ENCODE measurements at regions not wholly inside any gene's neighbourhood (a gene's known extent, or its start where the extent isn't known, plus 50 kb on each side); places are given as distances from the start of the nearest gene placed in this dataset.

DNA sequence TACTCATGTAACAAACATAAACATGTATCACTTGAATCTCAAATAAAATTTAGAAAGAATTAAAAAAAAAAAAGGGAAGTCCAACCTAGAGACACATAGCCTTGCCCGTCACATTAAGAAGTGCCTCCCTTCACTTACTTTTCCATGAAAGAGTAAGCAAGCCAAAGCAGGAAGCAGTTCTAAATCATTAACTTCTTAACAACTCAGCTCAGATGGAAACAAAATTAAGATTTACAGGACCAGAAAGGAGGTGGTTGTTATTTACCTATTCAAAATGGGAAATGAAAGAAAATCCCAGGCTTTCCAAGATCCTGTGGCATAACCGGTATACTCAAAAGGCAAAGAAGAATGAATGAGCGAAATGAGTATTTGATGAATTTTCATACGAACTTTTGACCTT is 258.6 kb upstream of the DCN start:
- in situ Hi-C loops (cut with MboI; ENCODE audit: low sequenced_read_pairs): no loop called here

GRCh38 chr12:91434081-91434480 is 251.5 kb upstream of the DCN start:
- in situ Hi-C loops (cut with MboI; ENCODE audit: low sequenced_read_pairs): no loop called here

GRCh38 chr12:91432755-91433154 is 250.1 kb upstream of the DCN start:
- in situ Hi-C loops (cut with MboI; ENCODE audit: low sequenced_read_pairs): no loop called here

DNA sequence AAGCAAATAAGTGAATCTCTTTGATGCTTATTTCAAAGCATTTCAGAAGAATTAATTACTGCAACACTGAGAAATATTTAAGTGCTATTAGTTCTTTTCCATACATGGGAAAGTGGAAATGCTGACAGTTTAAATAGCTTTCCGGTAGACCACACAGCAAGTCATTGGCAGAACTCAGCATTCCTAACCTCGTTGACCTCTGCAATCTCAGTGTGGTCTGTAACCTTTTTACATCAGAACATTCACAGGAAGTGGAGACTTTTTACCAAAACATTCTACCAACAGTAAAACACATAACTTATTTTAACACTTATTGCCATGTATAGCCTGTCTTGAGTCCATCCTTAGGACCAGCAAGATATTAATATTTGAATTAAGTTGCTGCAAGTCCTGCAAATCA is 249.5 kb upstream of the DCN start:
- in situ Hi-C loops (cut with MboI; ENCODE audit: low sequenced_read_pairs): no loop called here

DNA sequence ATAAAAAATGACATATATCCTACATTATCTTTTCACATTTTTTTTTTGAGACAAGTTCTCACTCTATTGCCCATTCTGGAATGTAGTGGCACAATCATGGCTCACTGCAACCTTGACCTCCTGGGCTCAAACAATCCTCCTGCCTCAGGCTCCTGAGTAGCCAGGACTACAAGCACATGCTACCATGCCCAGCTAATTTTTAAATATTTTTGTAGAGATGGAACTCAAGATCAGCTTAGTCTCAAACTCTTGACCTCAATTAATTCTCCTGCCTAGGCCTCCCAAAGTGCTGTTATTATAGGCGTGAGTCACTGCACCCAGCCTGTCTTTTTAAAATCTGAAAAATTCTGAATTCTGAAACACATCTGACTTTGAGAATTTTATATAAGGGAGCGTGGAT is 241.9 kb upstream of the DCN start:
- in situ Hi-C loops (cut with MboI; ENCODE audit: low sequenced_read_pairs): no loop called here

GRCh38 chr12:91423693-91424050 is 241.1 kb upstream of the DCN start:
- in situ Hi-C loops (cut with MboI; ENCODE audit: low sequenced_read_pairs): no loop called here

DNA sequence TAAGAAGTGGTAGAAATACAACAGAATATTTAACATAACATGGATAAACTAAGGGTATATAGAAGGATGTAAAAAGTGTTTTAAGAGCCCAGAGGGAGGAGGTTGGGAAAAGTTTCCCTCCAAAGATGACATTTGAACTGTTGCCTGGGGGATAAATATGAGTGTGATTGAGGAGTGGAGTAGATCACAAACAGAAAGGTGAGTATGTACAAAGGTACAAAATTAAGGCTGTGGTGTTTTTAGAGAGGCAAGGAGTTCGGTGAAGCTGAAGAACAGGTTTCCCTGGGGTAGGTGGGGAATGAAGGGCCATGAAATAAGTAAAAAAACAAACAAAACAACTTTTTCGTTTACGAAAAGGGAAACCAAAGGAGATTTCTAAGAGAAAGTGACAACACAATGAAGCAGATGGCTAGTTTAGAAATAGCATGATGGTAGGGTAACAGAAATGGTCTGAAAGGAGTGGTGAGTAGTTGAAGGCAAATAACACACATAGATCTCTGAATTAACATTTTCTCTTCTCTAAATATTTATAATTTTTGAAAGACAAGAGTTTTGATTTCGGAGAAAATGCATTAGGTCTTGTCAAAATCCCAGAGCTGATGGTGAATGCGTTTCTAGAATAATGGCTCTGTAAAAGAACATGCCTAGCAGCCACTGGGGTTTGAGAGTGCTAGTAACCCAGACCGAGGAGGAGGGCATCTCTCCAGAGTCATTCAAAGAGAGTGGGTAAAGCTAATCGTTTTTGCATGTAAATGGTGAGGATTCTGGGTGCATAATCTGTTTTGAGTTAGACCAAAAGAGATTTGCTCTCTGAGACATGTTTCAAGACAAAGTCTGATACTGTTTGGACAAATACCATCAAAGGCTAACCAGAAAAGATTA is 240.4 kb upstream of the DCN start:
- in situ Hi-C loops (cut with MboI; ENCODE audit: low sequenced_read_pairs): no loop called here

DNA sequence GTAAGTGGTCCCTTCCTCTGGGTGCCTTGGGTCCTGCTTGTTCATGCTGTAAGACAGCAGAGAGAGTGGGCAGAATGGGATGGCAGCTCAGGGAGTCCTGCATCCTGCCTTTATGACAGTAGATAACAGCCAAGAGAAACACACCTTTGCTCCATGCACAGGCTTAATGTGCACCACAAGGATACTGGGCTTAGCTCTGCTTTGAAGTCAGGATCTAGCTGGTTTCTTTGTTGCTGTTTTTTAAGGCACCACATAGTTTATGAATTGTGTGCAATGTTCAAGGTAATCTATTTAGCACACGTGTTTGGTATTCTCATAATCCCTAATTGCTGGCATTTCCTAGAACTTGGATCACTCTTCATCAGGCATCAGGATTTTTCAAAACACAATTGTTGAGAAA is 239.5 kb upstream of the DCN start:
- in situ Hi-C loops (cut with MboI; ENCODE audit: low sequenced_read_pairs): no loop called here

DNA sequence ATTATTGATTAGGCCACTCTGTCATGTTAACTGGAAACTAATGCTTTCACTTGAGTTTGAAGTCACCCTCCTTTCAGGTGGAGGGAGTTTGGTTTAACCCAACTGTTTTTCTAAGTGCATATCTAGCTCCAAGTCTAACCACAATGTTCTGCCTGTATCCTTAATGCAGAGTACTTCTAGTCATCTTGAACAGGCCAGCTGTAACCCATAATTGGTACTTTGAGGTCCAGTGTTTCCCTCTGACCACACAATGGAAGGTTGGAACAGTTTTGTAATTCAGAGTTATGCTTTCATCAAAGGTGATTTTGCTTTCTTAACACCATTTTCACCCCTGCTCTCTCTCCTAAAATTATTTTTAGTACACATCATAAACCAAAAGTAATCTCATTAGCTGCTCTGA is 237.2 kb upstream of the DCN start:
- in situ Hi-C loops (cut with MboI; ENCODE audit: low sequenced_read_pairs): no loop called here

DNA sequence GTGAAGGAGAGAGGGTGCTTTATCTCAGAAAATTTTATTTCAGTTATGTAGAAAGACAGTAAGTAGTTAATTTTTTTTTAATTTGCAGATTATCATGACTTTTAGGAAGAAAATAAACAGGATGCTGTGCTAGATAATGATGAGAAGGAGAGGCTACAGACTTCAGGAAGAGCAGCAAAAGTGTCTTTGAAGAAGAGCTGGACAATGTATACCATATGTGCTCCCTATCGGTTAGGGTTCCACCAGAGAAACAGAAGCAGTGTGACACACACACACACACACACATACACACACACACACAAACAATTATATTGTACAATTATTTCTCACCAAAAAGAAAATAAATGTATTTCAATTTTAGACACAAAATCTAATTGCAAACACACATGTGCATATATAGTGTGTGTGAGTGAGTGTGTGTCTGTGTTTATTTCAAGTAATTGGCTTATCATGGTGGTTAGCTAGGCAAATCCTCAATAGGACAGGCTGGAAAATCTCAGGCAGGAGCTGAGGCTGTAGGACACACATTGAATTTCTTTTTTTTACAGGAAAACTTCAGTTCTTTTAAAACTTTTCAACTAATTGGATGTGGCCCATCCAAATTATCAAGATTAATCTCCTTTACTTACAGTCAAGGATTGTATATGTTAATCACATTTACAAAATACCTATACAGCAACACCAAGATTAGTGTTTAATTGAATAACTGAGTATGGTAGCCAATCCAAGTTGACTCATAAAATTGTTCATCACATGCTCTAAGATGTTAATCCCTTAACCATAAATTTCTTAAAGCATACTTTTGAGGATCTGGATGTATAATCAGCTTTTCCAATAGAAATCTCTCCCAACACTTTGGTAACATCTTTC is 235.8 kb upstream of the DCN start:
- in situ Hi-C loops (cut with MboI; ENCODE audit: low sequenced_read_pairs): no loop called here

DNA sequence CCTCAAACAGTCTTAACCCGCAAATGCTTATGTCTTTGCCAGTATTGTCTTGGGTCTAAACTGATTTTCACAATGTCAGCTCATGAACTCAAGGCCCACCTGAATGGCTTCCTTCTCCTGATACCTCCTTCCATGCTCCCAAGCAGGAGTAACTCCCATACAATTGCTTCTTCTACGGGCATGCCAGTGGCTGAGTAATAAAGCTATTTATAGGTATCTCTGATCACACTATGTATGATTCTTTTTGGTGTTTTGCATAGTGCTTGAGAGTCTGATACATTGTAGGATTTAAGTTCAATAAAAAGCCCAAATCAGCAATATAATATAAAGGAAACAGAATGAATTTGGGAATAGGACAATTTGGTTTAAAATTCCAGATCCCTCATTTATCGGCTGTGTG is 235.0 kb upstream of the DCN start:
- in situ Hi-C loops (cut with MboI; ENCODE audit: low sequenced_read_pairs): no loop called here

- in situ Hi-C loops (cut with MboI; ENCODE audit: low sequenced_read_pairs): no loop called here
These were observed 232.0 kb upstream of the DCN start for GRCh38 chr12:91414636-91415035.

DNA sequence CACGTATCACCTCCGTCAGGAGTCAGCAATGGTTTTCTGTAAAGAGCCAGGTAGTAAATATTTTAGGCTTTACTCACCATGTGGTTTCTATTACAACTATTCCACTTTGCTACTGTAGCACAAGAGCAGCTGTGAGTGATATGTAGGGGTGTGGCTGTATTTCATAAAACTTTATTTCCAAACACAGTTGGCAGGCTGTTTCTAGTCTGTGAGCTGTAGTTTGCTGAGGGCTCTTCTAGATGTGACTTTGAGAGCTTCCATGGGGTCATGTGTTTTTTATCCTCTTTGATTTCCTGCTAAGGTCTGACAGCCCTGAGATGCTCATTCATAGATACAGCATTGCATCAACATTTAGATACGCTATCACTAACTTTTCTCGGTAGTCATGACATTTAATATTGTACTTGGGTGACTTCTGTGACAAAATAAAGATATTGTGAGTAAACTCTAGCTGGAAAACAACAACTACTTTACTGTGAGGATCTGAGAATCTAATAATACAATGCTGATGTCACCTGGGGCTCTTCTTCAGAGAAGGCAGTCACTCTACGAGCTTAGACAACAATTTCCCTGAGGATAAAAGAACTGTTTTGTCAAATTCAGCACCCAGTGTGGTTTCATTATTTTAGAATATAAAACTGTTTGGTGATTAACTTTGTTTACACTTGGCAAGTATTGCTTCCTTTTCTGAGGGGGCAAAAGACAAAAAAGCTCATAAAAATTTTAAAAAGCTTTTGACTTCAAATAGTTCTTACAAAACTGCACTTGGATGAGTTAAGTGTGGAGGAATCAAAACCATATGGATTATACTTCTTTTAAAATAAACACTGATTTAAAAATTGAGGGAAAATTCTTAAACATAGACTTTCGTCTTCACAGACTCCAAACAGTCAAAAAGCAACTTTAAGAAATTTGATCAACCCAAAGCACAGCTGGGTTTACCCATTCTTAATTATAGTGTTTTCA is 231.2 kb upstream of the DCN start:
- in situ Hi-C loops (cut with MboI; ENCODE audit: low sequenced_read_pairs): no loop called here

DNA sequence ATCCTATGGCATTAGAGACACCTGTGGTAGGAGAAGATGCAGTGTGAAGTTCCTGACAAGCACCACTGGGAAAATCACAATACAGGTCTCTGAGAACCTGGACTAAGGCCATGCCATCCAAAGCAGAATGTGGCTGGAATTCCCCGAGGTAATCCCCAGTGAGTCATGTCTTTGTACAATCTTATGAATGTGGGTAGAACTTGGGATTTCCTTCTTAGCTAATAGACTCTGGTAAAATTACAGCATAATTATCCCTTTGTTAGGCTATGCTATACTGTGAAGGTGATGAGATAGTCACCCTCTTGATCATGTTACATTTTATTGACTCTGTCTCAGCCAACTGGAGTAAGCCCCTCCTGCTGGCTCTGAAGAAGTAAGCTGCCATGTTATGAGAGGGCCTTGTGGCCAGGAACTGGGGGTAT is 224.3 kb upstream of the DCN start:
- in situ Hi-C loops (cut with MboI; ENCODE audit: low sequenced_read_pairs): no loop called here

DNA sequence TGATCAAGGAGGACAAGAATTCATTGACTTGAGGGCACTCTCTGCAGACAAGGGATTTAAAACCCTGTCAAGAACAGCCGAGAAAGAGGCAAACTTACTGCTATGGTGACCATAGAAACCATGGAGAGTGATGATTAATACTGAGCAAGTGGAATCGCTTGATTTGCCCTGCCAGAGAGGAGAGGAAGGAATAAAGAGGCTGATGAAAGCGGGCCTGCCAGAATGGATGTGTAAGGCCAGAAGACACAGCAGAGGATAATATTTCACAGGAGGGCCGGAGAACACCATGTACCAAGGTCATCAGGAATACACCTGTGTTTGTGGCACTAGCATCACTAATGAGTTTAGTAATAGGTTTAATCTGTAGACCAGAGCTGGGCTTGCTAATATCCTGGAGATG is 221.8 kb upstream of the DCN start:
- in situ Hi-C loops (cut with MboI; ENCODE audit: low sequenced_read_pairs): no loop called here

- in situ Hi-C loops (cut with MboI; ENCODE audit: low sequenced_read_pairs): no loop called here
These were observed 218.6 kb upstream of the DCN start for GRCh38 chr12:91401190-91401589.

- in situ Hi-C loops (cut with MboI; ENCODE audit: low sequenced_read_pairs): no loop called here
These were observed 217.7 kb upstream of the DCN start for GRCh38 chr12:91400271-91400670.

GRCh38 chr12:91397866-91398532 is 215.4 kb upstream of the DCN start:
- in situ Hi-C loops (cut with MboI; ENCODE audit: low sequenced_read_pairs): loop anchor here (25.0 kb wide), 1 partner anchor 1264 kb away; no protein-coding TSS in a partner anchor

- in situ Hi-C loops (cut with MboI; ENCODE audit: low sequenced_read_pairs): loop anchor here (25.0 kb wide), 1 partner anchor 1266 kb away; no protein-coding TSS in a partner anchor
These were observed 213.7 kb upstream of the DCN start for GRCh38 chr12:91396293-91396692.

DNA sequence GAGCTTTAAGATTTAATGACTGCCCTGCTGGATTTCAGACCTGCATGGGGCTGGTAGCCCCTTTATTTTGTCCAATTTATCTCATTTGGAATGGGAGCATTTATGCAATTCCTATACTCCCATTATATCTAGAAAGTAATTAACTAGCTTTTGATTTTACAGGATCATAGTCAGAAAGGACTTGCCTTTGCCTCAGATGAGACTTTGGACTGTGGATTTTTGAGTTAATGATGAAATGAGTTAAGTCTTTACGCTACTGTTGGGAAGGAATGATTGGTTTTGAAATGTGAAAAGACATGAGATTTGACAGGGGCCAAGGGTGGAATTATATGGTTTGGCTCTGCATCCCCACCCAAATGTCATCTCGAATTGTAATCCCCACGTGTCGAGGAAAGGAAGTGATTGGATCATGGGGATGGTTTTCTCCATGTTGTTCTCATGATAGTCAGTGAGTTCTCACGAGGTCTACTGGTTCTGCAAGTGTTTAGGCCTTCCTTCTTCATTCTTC is 213.1 kb upstream of the DCN start:
- in situ Hi-C loops (cut with MboI; ENCODE audit: low sequenced_read_pairs): loop anchor here (25.0 kb wide), 1 partner anchor 1267 kb away; no protein-coding TSS in a partner anchor
